NB4 (cell line): ENCODE measurements at regions not wholly inside any gene's neighbourhood (a gene's known extent, or its start where the extent isn't known, plus 50 kb on each side); places are given as distances from the start of the nearest gene placed in this dataset.

ENCODE experiments used
- CTCF ChIP-seq: IDR thresholded peaks from one replicate; pipeline ENCODE4 v1.5.1; 2012; ENCODE audit warnings: low read depth, low read length
- POLR2A ChIP-seq: IDR thresholded peaks from 2 replicates; pipeline ENCODE4 v1.6.1; 2011; ENCODE audit warnings: mild to moderate bottlenecking; ENCODE audit not compliant: insufficient read length; ENCODE audit errors: extremely low read depth

- TF ChIP-seq CTCF (no peak), POLR2A (no peak)
These were observed 186.6 kb upstream of the MEF2C start for GRCh38 chr5:89069591-89069990.
